ENCODE measurements at regions not wholly inside any gene's neighbourhood (a gene's known extent, or its start where the extent isn't known, plus 50 kb on each side); places are given as distances from the start of the nearest gene placed in this dataset.
"Not testable (repeated sequence)": the region's sequence is repeated elsewhere in the genome, so short reads cannot be mapped to it uniquely, and the experiment has no call there.

DNA sequence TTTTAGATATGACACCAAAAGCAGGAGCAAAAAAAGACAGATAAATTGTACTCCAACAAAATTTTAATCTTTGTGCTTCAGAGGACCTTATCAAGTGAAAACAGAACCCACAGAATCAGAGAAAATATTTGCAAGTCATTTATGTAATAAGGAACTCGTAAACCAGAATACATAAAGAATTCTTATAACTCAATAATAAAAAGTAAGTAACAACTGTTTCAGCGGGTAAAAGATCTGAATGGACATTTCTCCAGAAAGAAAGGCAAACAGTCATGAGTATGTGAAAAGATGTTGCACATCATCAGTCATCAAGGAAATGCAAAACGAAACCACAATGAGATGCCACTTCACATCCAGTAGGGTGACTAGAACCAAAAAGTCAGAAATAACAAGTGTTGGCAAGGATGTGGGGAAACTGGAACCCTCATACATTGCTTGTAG lies 167.7 kb upstream of the KCTD7 start:
- TF ChIP-seq, protein P1, sequence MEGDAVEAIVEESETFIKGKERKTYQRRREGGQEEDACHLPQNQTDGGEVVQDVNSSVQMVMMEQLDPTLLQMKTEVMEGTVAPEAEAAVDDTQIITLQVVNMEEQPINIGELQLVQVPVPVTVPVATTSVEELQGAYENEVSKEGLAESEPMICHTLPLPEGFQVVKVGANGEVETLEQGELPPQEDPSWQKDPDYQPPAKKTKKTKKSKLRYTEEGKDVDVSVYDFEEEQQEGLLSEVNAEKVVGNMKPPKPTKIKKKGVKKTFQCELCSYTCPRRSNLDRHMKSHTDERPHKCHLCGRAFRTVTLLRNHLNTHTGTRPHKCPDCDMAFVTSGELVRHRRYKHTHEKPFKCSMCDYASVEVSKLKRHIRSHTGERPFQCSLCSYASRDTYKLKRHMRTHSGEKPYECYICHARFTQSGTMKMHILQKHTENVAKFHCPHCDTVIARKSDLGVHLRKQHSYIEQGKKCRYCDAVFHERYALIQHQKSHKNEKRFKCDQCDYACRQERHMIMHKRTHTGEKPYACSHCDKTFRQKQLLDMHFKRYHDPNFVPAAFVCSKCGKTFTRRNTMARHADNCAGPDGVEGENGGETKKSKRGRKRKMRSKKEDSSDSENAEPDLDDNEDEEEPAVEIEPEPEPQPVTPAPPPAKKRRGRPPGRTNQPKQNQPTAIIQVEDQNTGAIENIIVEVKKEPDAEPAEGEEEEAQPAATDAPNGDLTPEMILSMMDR (IDR thresholded peaks at IDR 0.05), result no peak
- TF ChIP-seq POLR2A (IDR thresholded peaks at IDR 0.05), result no peak
- H3K36me3 ChIP-seq, result no peaks in the 10 kb centered on the region
- H3K9me3 ChIP-seq, result no peaks in the 10 kb centered on the region
- H3K4me3 ChIP-seq, result no peak overlapping the region
- H3K27me3 ChIP-seq, result no peaks in the 10 kb centered on the region
- intact Hi-C loops (cut with DNase I; ENCODE audit: low total_unique reads), result no loop called here
- H3K4me1 ChIP-seq, result no peaks in the 10 kb centered on the region
- DNase-seq, result no peak
- no peak overlapping the region for H3K27ac ChIP-seq

DNA sequence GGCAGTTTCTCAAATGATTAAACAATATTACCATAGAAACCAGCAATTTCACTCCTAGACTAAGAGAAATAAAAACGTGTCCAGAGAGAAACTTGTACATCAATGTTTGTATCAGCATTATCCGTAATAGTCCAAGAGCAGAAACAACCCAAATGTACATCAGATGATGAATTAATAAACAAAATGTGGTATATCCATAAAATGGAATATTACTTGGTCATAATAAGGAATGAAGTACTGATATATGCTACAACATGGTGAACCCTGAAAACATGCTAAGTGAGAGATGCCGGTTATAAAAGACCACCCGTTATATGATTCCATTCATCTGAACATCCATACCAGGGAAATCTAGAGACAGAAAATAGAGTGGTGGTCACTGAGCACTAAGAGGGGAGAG lies 167.3 kb upstream of the KCTD7 start:
- H3K27ac ChIP-seq; H3K9me3 ChIP-seq; H3K27me3 ChIP-seq; DNase-seq; H3K4me3 ChIP-seq; H3K4me1 ChIP-seq; H3K36me3 ChIP-seq; intact Hi-C loops (cut with DNase I; ENCODE audit: low total_unique reads): not testable (repeated sequence)

- H3K36me3 ChIP-seq; intact Hi-C loops (cut with DNase I; ENCODE audit: low total_unique reads); H3K27me3 ChIP-seq; H3K27ac ChIP-seq; DNase-seq; H3K4me3 ChIP-seq; H3K9me3 ChIP-seq; H3K4me1 ChIP-seq: not testable (repeated sequence)
Measured at GRCh38 chr7:66462831-66463230, 165.8 kb upstream of the KCTD7 start.

DNA sequence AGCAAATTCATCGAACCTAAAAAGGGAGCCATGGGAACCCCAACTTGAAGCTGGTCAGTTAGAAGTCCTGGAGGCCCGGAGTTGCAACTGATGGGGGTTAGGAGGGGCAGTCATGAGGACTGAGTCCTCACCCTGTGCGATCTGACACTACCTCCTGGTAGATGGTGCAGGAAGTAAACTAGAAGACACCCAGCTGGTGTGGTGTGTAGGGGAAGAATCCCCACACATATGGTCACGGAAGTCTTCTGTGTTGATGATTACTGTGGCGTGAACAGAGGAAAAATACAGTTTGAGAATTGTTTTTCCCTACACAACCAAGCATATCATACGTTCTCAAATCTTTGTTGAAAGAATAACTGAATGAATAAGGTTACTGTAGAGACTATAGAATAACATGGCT lies 164.6 kb upstream of the KCTD7 start:
- Histone ChIP-seq H3K27me3 (no peaks in the 10 kb centered on the region), H3K4me1 (no peaks in the 10 kb centered on the region), H3K4me3 (no peak overlapping the region), H3K27ac (no peak overlapping the region), H3K36me3 (no peaks in the 10 kb centered on the region), H3K9me3 (no peaks in the 10 kb centered on the region)
- TF ChIP-seq POLR2A (IDR thresholded peaks at IDR 0.05), result no peak
- TF ChIP-seq, protein P1 (IDR thresholded peaks at IDR 0.05), result no peak
- no peak for DNase-seq
- intact Hi-C loops (cut with DNase I; ENCODE audit: low total_unique reads), result no loop called here

DNA sequence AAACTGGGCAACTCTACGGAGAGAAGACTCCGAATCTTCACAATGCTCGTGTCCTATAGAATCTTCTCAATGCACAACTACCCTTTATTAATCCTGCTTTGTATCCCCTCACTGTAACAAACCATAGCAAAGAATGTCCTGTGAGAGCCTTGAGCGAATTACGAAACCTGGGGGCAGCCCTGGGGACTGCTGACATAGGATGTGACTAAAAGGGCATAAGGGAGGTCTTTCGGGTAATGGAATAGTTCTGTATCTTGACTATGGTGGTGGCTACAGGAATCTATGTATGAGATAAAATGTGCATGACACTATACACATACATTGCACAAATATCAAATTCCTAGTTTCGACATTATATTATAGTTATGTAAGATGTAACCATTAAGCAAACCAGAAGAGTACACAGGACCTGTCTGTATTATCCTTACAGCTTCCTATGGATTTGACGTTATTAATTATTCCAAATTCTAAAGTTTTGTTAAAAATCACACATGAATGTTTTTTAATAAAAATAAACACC lies 162.5 kb upstream of the KCTD7 start:
- Histone ChIP-seq H3K4me1 (no peaks in the 10 kb centered on the region), H3K9me3 (no peaks in the 10 kb centered on the region), H3K27ac (no peak overlapping the region), H3K36me3 (no peaks in the 10 kb centered on the region), H3K4me3 (no peak overlapping the region), H3K27me3 (no peaks in the 10 kb centered on the region)
- no peak for DNase-seq
- intact Hi-C loops (cut with DNase I; ENCODE audit: low total_unique reads), result no loop called here
- no peak for TF ChIP-seq POLR2A (IDR thresholded peaks at IDR 0.05)
- TF ChIP-seq, protein P1 (IDR thresholded peaks at IDR 0.05), result no peak

GRCh38 chr7:66467887-66468286 lies 160.8 kb upstream of the KCTD7 start:
- intact Hi-C loops (cut with DNase I; ENCODE audit: low total_unique reads), result no loop called here
- Histone ChIP-seq H3K4me1 (no peaks in the 10 kb centered on the region), H3K4me3 (no peak overlapping the region), H3K36me3 (no peaks in the 10 kb centered on the region), H3K9me3 (no peaks in the 10 kb centered on the region), H3K27ac (no peak overlapping the region), H3K27me3 (no peaks in the 10 kb centered on the region)
- no peak for DNase-seq
- TF ChIP-seq, protein P1 (IDR thresholded peaks at IDR 0.05), result no peak
- no peak for TF ChIP-seq POLR2A (IDR thresholded peaks at IDR 0.05)

DNA sequence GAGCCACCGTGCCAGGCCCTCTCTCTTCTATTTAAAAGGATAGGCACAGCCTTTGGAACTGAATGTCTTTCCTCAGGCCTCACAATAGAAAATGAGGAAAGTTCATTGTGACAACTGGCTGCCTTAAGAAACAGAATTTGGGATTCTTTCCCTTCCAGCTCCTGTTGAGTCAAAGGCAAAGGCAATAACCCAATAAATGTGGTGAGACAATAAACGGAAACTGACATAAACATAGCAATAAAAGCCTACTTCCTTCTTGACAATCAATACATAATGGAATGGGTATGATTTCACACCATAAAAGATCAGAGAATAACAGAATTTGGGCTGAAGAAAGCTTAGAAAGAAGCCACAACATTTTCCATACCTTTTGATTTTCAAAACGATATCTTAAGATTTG lies 155.6 kb upstream of the KCTD7 start:
- H3K36me3 ChIP-seq; intact Hi-C loops (cut with DNase I; ENCODE audit: low total_unique reads); H3K27ac ChIP-seq; H3K27me3 ChIP-seq; H3K9me3 ChIP-seq; H3K4me3 ChIP-seq; H3K4me1 ChIP-seq; DNase-seq: not testable (repeated sequence)
